NK-92 treated with Interleukin-12 subunit alpha and Interleukin-12 subunit beta, amount 100 ng/mL, for 24 hours (cell line): ENCODE measurements at regions not wholly inside any gene's neighbourhood (a gene's known extent, or its start where the extent isn't known, plus 50 kb on each side); places are given as distances from the start of the nearest gene placed in this dataset.
"Not testable (repeated sequence)": the region's sequence is repeated elsewhere in the genome, so short reads cannot be mapped to it uniquely, and the experiment has no call there.

Source experiments
- DNase-seq: peaks from one replicate; lab custom pipeline; 2025; lab: John Stamatoyannopoulos, UW

DNA sequence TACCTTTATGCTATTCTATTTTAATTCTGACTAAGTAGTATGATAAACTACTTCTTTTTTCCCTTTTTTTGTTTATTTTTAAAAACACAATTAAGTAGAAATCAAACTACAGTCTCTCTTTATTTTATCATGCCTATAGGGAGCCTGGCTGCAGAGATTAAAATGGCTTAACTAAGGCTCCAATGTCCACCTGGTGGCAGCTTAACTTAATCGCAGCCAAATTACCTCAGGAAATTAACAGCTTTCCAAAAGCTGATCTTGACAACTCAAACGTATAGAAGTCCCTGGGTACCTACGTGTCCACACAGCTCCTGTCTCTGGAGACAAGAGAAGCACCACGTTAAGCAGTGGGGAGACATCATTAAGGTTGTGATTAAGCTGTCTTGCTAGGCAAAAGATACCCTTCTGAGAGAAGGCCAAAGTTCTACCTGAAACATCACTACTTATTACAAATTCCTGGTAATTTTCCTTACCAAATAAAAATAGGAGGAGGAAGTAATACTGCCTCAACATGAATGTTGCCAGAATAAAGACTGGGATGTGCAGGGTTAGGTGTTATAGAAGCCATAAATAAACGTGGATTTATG, 63.2 kb upstream of the SNX19 start:
- DNase-seq, result no peak

GRCh38 chr11:130980071-130980862, 64.0 kb upstream of the SNX19 start:
- DNase-seq, result no peak

DNA sequence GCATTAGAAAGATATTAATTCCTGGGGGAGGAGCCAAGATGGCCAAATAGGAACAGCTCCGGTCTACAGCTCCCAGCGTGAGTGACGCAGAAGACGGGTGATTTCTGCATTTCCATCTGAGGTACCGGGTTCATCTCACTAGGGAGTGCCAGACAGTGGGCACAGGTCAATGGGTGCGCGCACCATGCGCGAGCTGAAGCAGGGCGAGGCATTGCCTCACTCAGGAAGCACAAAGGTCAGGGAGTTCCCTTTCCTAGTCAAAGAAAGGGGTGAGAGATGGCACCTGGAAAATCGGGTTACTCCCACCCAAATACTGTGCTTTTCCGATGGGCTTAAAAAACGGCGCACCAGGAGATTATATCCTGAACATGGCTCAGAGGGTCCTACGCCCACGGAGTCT, 68.0 kb upstream of the SNX19 start:
- DNase-seq, result not testable (repeated sequence)

GRCh38 chr11:130992788-130993187, 76.5 kb upstream of the SNX19 start:
- no peak for DNase-seq

DNA sequence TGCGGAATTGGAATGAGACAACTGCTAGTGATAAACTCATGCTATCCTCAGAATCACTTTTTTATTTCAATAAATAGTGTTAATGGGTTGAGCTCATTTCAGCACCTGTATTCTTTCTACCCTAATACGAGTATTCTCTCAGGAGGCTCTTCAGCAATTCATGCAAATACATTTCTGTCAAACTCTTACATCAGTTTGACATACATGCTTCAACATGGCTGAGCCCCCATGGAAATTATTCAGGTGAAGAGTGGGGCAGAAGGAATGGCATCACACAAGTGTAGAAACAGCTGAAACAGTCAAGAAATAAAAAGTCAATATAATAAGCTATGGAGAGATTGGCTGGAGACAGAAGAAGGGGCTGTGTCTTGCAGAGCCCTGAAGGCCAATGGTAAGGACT, 77.8 kb upstream of the SNX19 start:
- DNase-seq, result no peak

DNA sequence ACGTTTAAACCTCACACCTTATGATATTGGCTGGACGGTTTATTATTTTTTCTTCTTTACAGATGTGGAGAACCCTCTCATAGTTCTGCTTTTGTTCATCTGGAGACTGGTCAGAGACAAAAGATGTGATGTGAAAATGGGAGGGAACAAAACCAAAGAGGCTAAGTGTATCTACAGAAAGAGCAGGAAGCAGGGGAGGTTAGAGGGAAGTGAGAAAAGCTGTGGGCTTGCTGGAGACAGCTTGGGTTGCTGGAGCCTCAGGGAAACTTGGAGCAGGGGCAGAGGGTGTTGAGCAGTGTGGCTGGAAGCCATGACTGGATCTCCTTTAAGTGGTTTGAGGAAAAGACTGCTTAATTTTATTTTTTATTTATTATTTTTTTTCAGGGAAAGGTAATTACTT, 79.0 kb upstream of the SNX19 start:
- no peak for DNase-seq

GRCh38 chr11:130997278-130997677, 81.0 kb upstream of the SNX19 start:
- DNase-seq, result no peak

DNA sequence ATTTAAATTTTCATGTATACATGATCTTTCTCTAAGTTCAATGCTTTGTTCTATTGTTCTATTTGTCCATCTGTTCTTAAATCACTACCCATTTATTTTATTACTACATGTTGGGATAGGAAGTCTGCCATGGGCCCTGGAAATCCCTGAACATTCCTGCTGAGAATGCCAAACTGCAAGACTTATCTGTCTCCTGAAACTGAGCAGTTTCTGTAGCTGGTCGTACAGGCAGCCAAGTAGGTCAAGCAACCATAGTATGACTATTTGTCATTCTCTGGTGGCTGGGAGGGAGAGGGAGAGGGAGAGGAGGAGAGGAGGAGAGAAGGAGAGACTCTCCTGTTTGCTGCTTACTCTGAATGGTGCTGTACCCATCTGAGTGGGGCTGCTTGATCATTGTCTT, 82.8 kb upstream of the SNX19 start:
- no peak for DNase-seq

- no peak for DNase-seq
Measured at GRCh38 chr11:130999992-131000770, 83.9 kb upstream of the SNX19 start.

DNA sequence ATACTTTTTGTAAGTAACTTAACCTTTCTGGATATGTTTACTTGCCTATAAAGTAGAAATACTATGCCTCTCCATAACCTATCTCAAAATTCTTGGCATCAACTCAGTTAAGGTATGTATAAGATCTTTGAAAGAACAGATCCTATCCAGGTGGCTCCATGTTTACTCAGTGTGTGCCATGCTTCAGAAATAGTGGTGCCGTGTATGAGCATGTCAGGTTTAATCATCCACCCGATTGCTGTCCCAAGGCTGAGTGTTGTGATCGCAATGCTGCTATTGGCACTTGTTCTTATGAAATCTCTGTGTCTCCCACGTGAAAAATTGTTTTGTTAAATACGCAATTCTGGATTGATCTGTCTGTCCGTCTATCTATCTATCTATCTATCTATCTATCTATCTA, 85.9 kb upstream of the SNX19 start:
- DNase-seq, result no peak

DNA sequence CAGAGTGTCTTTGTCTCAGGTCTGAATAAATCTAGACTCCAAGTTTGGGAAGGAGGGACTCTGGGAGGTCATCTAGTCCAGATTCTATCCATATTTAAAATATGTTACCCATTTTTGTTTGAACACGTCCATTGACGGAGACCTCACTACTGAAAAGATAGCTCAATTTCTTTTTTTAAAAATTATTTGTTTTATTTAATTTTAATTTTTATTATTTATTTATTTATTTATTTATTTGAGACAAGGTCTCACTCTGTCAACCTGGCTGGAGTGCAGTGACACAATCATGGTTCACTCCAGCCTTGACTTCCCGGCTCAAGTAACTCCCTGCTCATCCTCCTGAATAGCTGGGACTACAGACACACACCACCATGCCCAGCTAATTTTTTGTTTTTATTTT, 89.5 kb upstream of the SNX19 start:
- no peak for DNase-seq

DNA sequence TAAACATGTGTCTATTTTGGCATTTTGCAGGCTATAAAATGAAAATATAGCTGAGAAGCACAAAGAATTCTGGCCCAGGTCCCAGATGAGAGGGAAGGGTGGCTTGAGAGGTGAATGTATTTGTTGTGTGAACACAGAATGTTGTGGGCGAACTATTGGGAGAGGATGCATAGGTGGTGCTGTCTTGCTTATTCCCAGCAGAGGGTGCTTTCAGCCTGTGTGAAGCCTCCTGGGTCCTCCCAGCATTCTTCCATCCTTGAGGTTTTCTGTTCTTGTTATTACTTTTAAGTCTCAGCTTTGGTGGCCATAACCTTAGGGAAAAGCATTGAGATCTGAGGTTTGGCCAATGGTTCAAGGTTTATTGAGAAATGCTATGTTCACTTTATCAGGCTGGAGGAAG, 108.7 kb upstream of the SNX19 start:
- no peak for DNase-seq

DNA sequence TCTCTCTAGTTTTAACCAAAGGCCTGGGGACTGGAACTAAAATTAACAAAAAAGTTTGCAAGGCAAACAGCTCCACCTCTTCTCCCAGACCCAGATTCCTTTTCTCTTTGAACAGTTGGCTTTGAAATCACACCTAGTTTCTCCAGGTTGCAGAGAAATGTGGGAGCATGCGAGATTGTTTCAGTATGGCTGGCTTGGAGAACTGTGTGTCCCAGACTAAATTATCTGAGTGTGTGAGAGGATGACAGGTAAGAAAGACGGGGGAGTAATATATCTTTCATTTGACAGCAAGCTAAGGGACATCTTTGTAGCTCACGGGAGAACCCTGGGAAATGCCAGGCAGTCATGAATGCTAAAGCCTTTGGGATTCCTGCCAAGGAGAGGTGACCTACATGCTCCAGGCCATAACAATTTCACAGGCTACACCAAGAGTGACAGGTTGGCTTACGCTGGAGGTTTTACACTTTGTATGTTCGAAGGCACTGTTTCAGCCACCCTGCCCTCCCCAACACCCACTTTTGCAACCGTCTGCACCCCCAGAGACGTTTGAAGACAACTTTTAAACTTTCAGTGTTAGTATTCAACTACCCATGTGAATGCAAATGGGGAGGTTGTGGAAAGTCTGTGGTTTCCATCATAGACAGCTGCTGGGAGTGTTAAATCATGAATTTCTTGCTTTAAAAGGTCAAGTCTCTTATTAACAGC, 109.3 kb upstream of the SNX19 start:
- no peak for DNase-seq

GRCh38 chr11:131027491-131027890, 111.2 kb upstream of the SNX19 start:
- no peak for DNase-seq

DNA sequence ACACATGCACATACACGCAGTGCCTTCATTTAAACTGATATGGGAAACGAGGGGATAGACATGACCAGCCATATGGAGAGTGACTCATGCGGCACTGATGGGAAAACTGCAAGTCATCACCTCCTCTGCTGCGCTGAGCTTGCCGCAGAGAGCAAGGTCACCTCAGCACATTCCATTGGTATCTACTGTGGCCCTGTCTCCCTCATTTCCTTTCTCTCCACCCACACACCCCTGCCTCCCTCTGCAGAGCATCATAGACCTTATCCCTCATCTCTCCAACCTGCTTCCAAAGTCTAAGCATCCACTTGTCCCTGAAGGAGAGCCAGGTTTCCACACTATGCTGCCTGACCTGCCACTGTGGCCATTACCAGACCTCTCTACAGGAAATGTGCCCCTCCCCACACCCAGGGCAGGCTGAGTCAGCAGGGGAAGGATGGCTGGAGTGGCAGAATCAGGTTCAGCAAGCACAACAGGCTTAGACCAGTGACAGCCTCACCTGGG, 116.9 kb upstream of the SNX19 start:
- DNase-seq, result no peak

GRCh38 chr11:131036514-131036913, 120.2 kb upstream of the SNX19 start:
- no peak for DNase-seq

- DNase-seq, result no peak
Measured at GRCh38 chr11:131037873-131038272, 121.6 kb upstream of the SNX19 start.

DNA sequence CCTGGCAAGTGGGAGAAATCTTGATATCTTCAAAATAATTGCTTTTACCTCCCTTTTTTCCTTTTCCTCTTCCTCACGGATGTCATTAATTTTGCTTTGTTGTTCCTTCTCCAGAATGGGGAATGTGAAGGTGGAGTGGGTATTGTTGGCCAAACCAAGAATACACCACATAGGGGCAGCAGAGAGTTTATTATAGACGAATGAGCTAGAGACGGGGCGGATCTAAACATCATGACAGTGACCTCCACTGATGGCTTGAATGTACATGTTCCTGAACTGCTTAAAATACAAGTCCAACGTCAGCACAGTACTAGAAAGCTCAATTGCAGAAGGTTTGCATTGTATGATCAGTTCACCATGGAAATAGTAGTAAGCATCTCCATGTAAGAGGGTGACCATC, 122.3 kb upstream of the SNX19 start:
- DNase-seq, result no peak

- no peak for DNase-seq
Measured at GRCh38 chr11:131041331-131042040, 125.2 kb upstream of the SNX19 start.

DNA sequence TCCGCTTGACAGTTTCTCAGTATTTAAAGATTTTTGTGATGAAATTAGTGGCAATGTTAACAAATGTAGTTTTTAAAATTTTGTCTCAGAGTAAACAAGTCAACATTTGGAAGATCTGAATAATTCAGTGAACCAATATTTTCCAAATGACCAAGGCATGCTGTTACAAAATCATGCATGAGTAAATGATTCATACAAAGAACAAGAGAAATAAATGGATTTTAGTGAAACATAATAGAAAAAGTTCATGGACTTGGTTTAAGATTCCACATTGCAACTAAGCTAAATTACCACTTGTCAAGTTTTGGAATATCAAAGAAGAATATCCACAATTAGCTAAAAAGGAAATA, 125.7 kb upstream of the SNX19 start:
- no peak for DNase-seq

- DNase-seq, result no peak
Measured at GRCh38 chr11:131043251-131043650, 127.0 kb upstream of the SNX19 start.

- DNase-seq, result no peak
Measured at GRCh38 chr11:131044851-131045250, 128.6 kb upstream of the SNX19 start.
